HepG2 (cell line): ENCODE measurements at regions not wholly inside any gene's neighbourhood (a gene's known extent, or its start where the extent isn't known, plus 50 kb on each side); places are given as distances from the start of the nearest gene placed in this dataset.
A peak's percentile ranks its signal among the peaks of the same experiment; 100 is the strongest.

Experiments used
- ATAC-seq: fragments of 200-7000 bp; cut with Tn5 transposase; 3 replicates; pipeline ENCODE4 v1.9.1; 2020; ENCODE audit warnings: mild to moderate bottlenecking, moderate library complexity
- BruUV-seq: library from RNA; stranded (reverse); fragments of 400-500 nt; replicated peaks from 2 replicates; lab custom pipeline; 2021; lab: Mats Ljungman, UMichigan
- CTCF ChIA-PET: fragments of 300-600 bp; formaldehyde crosslinking; extraction: SDS; loops from one replicate; lab custom pipeline; 2021; ENCODE audit warnings: low total read pairs, inconsistent platforms, low intra/inter-chr PET ratio; lab: Yijun Ruan, JAX
- POLR2A ChIA-PET: fragments of 350-600 bp; sonication (Branson Sonifier 250); formaldehyde crosslinking; loops from one replicate; lab custom pipeline; 2020; ENCODE audit warnings: antibody characterized with exemption, inconsistent platforms; lab: Yijun Ruan, JAX
- DNase-seq: peaks from one replicate; pipeline ENCODE4 v3.0.0-alpha.2; 2015; ENCODE audit warnings: low spot score
- FAIRE-seq: peaks from 3 replicates; lab custom pipeline; 2011; peaks lifted over from hg19 to GRCh38; lab: Jason Lieb, UNC
- H2AFZ ChIP-seq: one replicate; pipeline ENCODE4 v1.6.1; 2011; ENCODE audit warnings: low read length, inconsistent platforms
- H3K27ac ChIP-seq: fragments of 300-600 bp; 3 replicates; pipeline ENCODE4 v1.8.0; 2011; ENCODE audit warnings: mixed run types, mild to moderate bottlenecking, mixed read lengths, low read length, inconsistent platforms; ENCODE audit not compliant: insufficient read depth; ENCODE audit errors: extremely low read length
- H3K27me3 ChIP-seq, 2 experiments: fragments of 200-600 bp in 1 of 2; 2 replicates in 1 of 2; 3 replicates in 1 of 2; pipeline versions ENCODE4 v1.6.0 to v1.8.0; 2011; ENCODE audit warnings: low read length in 2 of 2, mild to moderate bottlenecking in 2 of 2, moderate library complexity in 2 of 2, inconsistent platforms in 1 of 2; ENCODE audit not compliant: insufficient read depth in 2 of 2, control insufficient read depth in 1 of 2
- H3K36me3 ChIP-seq, 2 experiments: fragments of 200-600 bp in 1 of 2; replicated peaks in 1 of 2; 2 replicates in 1 of 2; 3 replicates in 1 of 2; pipeline versions ENCODE4 v1.5.1 to v1.8.0; 2011; ENCODE audit warnings: low read length in 2 of 2, inconsistent platforms in 1 of 2; ENCODE audit not compliant: insufficient read depth in 2 of 2, control insufficient read depth in 1 of 2
- H3K4me1 ChIP-seq: 2 replicates; pipeline ENCODE4 v1.5.1; 2012; ENCODE audit warnings: low read length, inconsistent platforms; ENCODE audit not compliant: insufficient read depth
- H3K4me2 ChIP-seq: 2 replicates; pipeline ENCODE4 v1.6.0; 2011; ENCODE audit warnings: low read depth, low read length, inconsistent platforms
- H3K4me3 ChIP-seq, 3 experiments: fragments of 200-600 bp in 1 of 3; sonication (generic), shearing (Covaris generic) in 1 of 3; replicated peaks in 1 of 3; 2 replicates each; pipeline ENCODE4 v1.5.1; 2011 to 2016; ENCODE audit warnings: low read length in 3 of 3, inconsistent platforms in 2 of 3, low read depth in 2 of 3, mild to moderate bottlenecking in 2 of 3, control low read depth in 1 of 3, mixed read lengths in 1 of 3; ENCODE audit not compliant: insufficient read depth in 1 of 3
- H3K79me2 ChIP-seq: one replicate; pipeline ENCODE4 v1.6.1; 2011; ENCODE audit warnings: low read length, inconsistent platforms; ENCODE audit not compliant: insufficient read depth
- H3K9ac ChIP-seq: 2 replicates; pipeline ENCODE4 v1.6.0; 2011; ENCODE audit warnings: mild to moderate bottlenecking, low read depth, low read length, inconsistent platforms; ENCODE audit not compliant: insufficient read depth
- H3K9me3 ChIP-seq: 2 replicates; pipeline ENCODE4 v1.5.1; 2012; ENCODE audit warnings: mild to moderate bottlenecking, low read length
- H4K20me1 ChIP-seq: 2 replicates; pipeline ENCODE4 v1.6.0; 2011; ENCODE audit warnings: inconsistent platforms, mild to moderate bottlenecking, low read length, moderate library complexity; ENCODE audit not compliant: insufficient read depth
- HDAC1 ChIP-seq: sonication (generic); formaldehyde crosslinking; IDR thresholded peaks from 2 replicates; pipeline ENCODE4 v1.5.1; 2020; ENCODE audit warnings: mild to moderate bottlenecking, missing genetic modification reagents
- HNF4A ChIP-seq: sonication (generic); formaldehyde crosslinking; IDR thresholded peaks from 2 replicates; pipeline ENCODE4 v1.4.0; 2020; ENCODE audit warnings: missing genetic modification reagents
- MAFK ChIP-seq, 2 experiments: IDR thresholded peaks in 1 of 2; conservative IDR thresholded peaks in 1 of 2; 2 replicates each; pipeline ENCODE4 v1.6.1; 2011; ENCODE audit warnings: improper control_type of control experiment in 2 of 2, low read length in 2 of 2
- ZNF282 ChIP-seq: fragments of 450-650 bp; IDR thresholded peaks from 2 replicates; pipeline ENCODE4 v1.6.1; 2018; ENCODE audit not compliant: partially characterized antibody
- ZNF3 ChIP-seq: IDR thresholded peaks from 2 replicates; pipeline ENCODE4 v1.7.0; 2017; ENCODE audit warnings: inconsistent platforms
- ZNF460 ChIP-seq: sonication (generic); formaldehyde crosslinking; IDR thresholded peaks from 2 replicates; pipeline ENCODE4 v1.5.1; 2020; ENCODE audit warnings: missing genetic modification reagents, mild to moderate bottlenecking, borderline replicate concordance
- ZNF598 ChIP-seq: sonication (generic); formaldehyde crosslinking; IDR thresholded peaks from 2 replicates; pipeline ENCODE4 v1.5.1; 2020; ENCODE audit warnings: mild to moderate bottlenecking, missing genetic modification reagents, borderline replicate concordance
- WGBS: methylation state at CpG from one replicate; pipeline ENCODE4 v1.1.6; 2017; ENCODE audit warnings: low lambda C conversion rate; 5-methylcytosine and 5-hydroxymethylcytosine counted together
- in situ Hi-C: cut with HindIII; loops from 2 replicates; pipeline ENCODE4 v1.10.0; 2017; ENCODE audit warnings: low pct_unique_long_range_greater_than_20kb; ENCODE audit not compliant: extremely low pct_ligation_motif_present
- intact Hi-C: fragments of 100-400 bp; cut with micrococcal nuclease; formaldehyde crosslinking; loops from one replicate; pipeline ENCODE4 v1.10.0; 2022; ENCODE audit not compliant: unreplicated experiment

DNA sequence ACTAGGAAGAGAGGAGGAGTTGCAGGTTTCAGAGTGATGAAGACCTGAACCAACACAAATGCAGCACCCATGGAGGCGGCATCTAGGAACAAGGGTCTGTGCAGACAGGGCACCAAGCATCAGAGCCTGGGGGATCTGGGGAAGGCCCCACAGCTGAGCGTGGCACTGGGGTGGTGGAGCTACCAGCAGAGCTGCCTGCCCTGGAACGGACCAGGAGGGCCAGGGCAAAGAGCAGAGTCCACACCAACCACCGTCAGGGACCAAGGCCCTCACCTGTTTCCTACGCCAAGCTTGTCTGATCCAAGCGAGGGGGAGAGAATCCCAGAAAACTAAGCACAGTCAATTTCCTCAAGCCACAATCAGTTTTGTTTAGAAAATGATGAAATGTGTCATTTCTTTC lies 79.0 kb upstream of the SYT6 start:
- in situ Hi-C loops = no loop called here
- no peak overlapping the region for H3K4me3 ChIP-seq
- CTCF ChIA-PET = no interaction called here
- no peaks in the 10 kb centered on the region for H3K79me2 ChIP-seq
- no peak for DNase-seq
- TF ChIP-seq ZNF598 (CRISPR knock-in tag) = no peak
- TF ChIP-seq ZNF282 = no peak
- TF ChIP-seq HNF4A = peak; percentile 20; the same call in 1 of the 2 replicates
- TF ChIP-seq ZNF3 (CRISPR knock-in tag) = no peak
- TF ChIP-seq, all 625 proteins: peak for 1
- Histone ChIP-seq H3K4me2 (no peak overlapping the region), H3K9me3 (no peaks in the 10 kb centered on the region), H3K27me3 (no peaks in the 10 kb centered on the region; a peak in 1 of 5 replicates), H3K27ac (no peak overlapping the region), H3K36me3 (no peaks in the 10 kb centered on the region), H4K20me1 (no peaks in the 10 kb centered on the region), H2AFZ (no peak overlapping the region), H3K4me1 (no peaks in the 10 kb centered on the region), H3K9ac (no peak overlapping the region)
- FAIRE-seq (no peak), ATAC-seq (peak; percentile 51; the same call in 1 of the 3 replicates)
- POLR2A ChIA-PET = no interaction called here
- WGBS = 2% methylated on average over 4 of the region's 6 CpGs
- intact Hi-C loops = no loop called here
- BruUV-seq = no TSS peak

- Histone ChIP-seq H4K20me1 (no peaks in the 10 kb centered on the region), H3K27ac (no peak overlapping the region), H3K36me3 (no peaks in the 10 kb centered on the region), H2AFZ (no peak overlapping the region), H3K4me1 (no peaks in the 10 kb centered on the region), H3K27me3 (no peaks in the 10 kb centered on the region; a peak in 1 of 5 replicates), H3K79me2 (no peaks in the 10 kb centered on the region), H3K4me3 (no peak overlapping the region), H3K9me3 (no peaks in the 10 kb centered on the region), H3K9ac (no peak overlapping the region), H3K4me2 (no peak overlapping the region)
- ATAC-seq (no peak), DNase-seq (no peak), FAIRE-seq (no peak)
- in situ Hi-C loops = no loop called here
- POLR2A ChIA-PET = no interaction called here
- WGBS = 86% methylated on average over 3 of the region's 4 CpGs
- BruUV-seq = no TSS peak
- no peak for TF ChIP-seq HDAC1 (CRISPR knock-in tag)
- TF ChIP-seq ZNF460 (CRISPR knock-in tag) = no peak
- peak in 1 of 2 experiments; percentile 29; a peak in 1 of 4 replicates for TF ChIP-seq MAFK (conservative IDR thresholded peaks at IDR 0.05 in 1 of 2, IDR thresholded peaks at IDR 0.05 in 1 of 2; ENCODE audit: low read length in 2 of 2)
- CTCF ChIA-PET = no interaction called here
- intact Hi-C loops = no loop called here
Observed at GRCh38 chr1:114231301-114231700, 77.6 kb upstream of the SYT6 start.
